ENCODE measurements at regions not wholly inside any gene's neighbourhood (a gene's known extent, or its start where the extent isn't known, plus 50 kb on each side); places are given as distances from the start of the nearest gene placed in this dataset.

DNA sequence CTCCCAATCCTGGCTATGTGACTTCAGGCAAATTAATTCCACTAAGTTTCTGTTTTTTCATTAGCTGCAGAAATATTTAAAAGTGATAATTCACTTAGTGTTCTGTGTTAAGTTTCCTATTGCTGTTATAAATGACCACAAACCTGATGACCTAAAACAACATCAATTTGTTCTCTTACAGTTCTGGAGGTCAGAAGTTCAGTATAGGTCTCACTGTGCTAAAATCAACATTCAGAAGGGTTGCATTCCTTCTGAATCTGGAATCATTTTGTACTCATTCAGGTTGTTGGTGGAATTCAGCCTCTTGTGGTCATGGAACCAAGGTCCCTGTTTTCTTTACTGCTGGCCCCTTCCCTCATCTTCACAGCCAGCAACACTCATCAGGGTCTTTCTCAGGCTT, 254.1 kb downstream of the CNTN3 start:
- Histone ChIP-seq H3K27ac (no peak overlapping the region), H3K36me3 (ENCODE audit: low read depth) (peaks cover 26% of the 10 kb centered on the region), H2AFZ (no peak overlapping the region), H3K79me2 (ENCODE audit: insufficient read depth) (no peaks in the 10 kb centered on the region), H3K9me2 (ENCODE audit: insufficient read depth) (no peaks in the 10 kb centered on the region), H3K4me3 (no peak overlapping the region), H3K9ac (no peak overlapping the region), H3K4me1 (ENCODE audit: insufficient read depth) (no peaks in the 10 kb centered on the region), H3K27me3 (replicated peaks; ENCODE audit: insufficient read depth) (no peaks in the 10 kb centered on the region), H4K20me1 (ENCODE audit: insufficient read depth) (no peaks in the 10 kb centered on the region), H3K4me2 (ENCODE audit: unreplicated experiment) (no peak overlapping the region), H3K9me3 (ENCODE audit: low read depth) (no peaks in the 10 kb centered on the region), H3F3A (ENCODE audit: insufficient read depth) (no peaks in the 10 kb centered on the region)
- in situ Hi-C loops (cut with MboI), result loop anchor here (25.0 kb wide), 1 partner anchor 527 kb away; no protein-coding TSS in a partner anchor
- TF ChIP-seq EZH2phosphoT487 (IDR thresholded peaks at IDR 0.05; ENCODE audit: insufficient read depth, low read depth) (no peak), EZH2 (IDR thresholded peaks at IDR 0.05; ENCODE audit: insufficient read depth, poor library complexity, severe bottlenecking) (no peak)
- no peak for DNase-seq

DNA sequence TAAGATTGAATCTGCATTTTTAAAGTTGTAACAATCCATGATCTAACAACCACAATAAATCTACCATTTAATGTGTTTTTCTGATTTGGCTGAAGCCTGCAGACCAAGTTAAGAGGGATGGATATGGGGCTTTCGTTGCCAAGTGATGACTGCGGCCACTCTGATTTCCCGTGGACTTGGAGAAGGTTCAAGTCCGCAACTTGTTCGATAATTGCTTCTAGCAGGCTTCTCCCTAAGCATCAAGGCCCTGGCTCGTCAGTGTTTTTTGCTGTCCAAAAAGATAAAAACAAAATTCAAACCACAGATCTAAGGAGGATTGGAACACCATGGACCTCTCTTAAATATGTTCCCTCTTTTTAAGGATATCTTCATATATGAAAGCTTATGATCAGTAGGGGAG, 256.6 kb downstream of the CNTN3 start:
- Histone ChIP-seq H3K9me2 (ENCODE audit: insufficient read depth) (no peaks in the 10 kb centered on the region), H3K36me3 (ENCODE audit: low read depth) (peaks cover 20% of the 10 kb centered on the region), H3K9ac (no peak overlapping the region), H4K20me1 (ENCODE audit: insufficient read depth) (no peaks in the 10 kb centered on the region), H3F3A (ENCODE audit: insufficient read depth) (no peaks in the 10 kb centered on the region), H3K4me3 (no peak overlapping the region), H3K4me1 (ENCODE audit: insufficient read depth) (no peaks in the 10 kb centered on the region), H3K27ac (no peak overlapping the region), H3K79me2 (ENCODE audit: insufficient read depth) (no peaks in the 10 kb centered on the region), H2AFZ (no peak overlapping the region), H3K27me3 (replicated peaks; ENCODE audit: insufficient read depth) (no peaks in the 10 kb centered on the region), H3K4me2 (ENCODE audit: unreplicated experiment) (no peak overlapping the region), H3K9me3 (ENCODE audit: low read depth) (no peaks in the 10 kb centered on the region)
- 85 to 88% methylated on average over 6 of the region's 6 CpGs for WGBS, 2 experiments (ENCODE audit: low coverage in 1 of 2, low lambda C conversion rate in 2 of 2, missing lambda C conversion rate in 2 of 2)
- in situ Hi-C loops (cut with MboI), result loop anchor here (25.0 kb wide), 1 partner anchor 529 kb away; no protein-coding TSS in a partner anchor
- TF ChIP-seq EZH2 (IDR thresholded peaks at IDR 0.05; ENCODE audit: insufficient read depth, poor library complexity, severe bottlenecking) (no peak), EZH2phosphoT487 (IDR thresholded peaks at IDR 0.05; ENCODE audit: insufficient read depth, low read depth) (no peak)
- no peak for DNase-seq

DNA sequence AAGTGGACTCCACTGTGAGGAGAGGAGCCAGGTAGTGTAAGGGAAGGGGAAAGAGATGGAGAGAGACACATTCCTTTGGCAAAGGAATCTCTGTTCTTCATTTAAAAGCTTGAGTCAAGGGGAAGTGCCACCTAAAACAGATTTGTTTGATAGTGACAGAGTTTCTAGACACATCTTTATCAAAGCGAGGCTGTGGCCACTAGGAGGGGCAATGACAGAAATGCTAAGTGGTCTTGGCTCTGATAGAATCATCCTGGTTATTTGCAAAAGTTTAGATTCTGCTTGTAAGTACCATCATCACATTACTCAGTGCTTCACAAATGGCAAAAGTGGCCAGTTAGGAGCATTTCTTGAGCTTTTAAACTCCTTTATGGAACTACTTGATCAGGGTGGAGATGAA, 261.4 kb downstream of the CNTN3 start:
- 95 to 100% methylated on average over 1 of the region's 1 CpG for WGBS, 2 experiments (ENCODE audit: low coverage in 1 of 2, low lambda C conversion rate in 2 of 2, missing lambda C conversion rate in 2 of 2)
- Histone ChIP-seq H3K4me3 (no peak overlapping the region), H3K9me3 (ENCODE audit: low read depth) (no peaks in the 10 kb centered on the region), H3K36me3 (ENCODE audit: low read depth) (peaks cover 6% of the 10 kb centered on the region; the same call in 1 of the 2 replicates), H3F3A (ENCODE audit: insufficient read depth) (no peaks in the 10 kb centered on the region), H3K27me3 (replicated peaks; ENCODE audit: insufficient read depth) (no peaks in the 10 kb centered on the region), H3K79me2 (ENCODE audit: insufficient read depth) (no peaks in the 10 kb centered on the region), H3K27ac (no peak overlapping the region), H3K9ac (no peak overlapping the region), H3K4me2 (ENCODE audit: unreplicated experiment) (no peak overlapping the region), H3K4me1 (ENCODE audit: insufficient read depth) (peaks cover 7% of the 10 kb centered on the region; the same call in 1 of the 2 replicates), H4K20me1 (ENCODE audit: insufficient read depth) (no peaks in the 10 kb centered on the region), H2AFZ (no peak overlapping the region), H3K9me2 (ENCODE audit: insufficient read depth) (no peaks in the 10 kb centered on the region)
- peak; percentile 4 for DNase-seq
- in situ Hi-C loops (cut with MboI), result loop anchor here (25.0 kb wide), 1 partner anchor 534 kb away; no protein-coding TSS in a partner anchor
- TF ChIP-seq EZH2phosphoT487 (IDR thresholded peaks at IDR 0.05; ENCODE audit: insufficient read depth, low read depth) (no peak), EZH2 (IDR thresholded peaks at IDR 0.05; ENCODE audit: insufficient read depth, poor library complexity, severe bottlenecking) (no peak)

DNA sequence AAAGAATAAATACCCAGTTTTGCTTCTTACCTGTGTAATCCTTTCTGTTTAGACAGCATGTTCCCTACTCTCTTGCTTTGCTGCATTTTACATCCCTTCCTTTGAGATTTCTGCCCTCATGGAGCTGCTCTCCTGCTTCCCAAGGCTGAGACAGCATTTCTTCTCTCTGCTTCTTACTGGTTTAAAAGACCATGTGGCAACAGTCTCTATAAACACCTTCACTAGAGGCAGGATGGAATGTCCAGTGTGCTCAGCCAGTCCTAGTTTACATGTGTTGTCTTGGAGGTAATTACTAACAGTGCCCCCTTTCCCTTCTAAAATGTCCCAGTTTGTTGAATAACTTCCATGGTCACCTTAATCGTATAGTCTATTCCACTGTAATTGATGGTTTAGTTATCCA, 262.3 kb downstream of the CNTN3 start:
- no peak overlapping the region for H2AFZ ChIP-seq
- no peaks in the 10 kb centered on the region for H4K20me1 ChIP-seq (ENCODE audit: insufficient read depth)
- H3K27me3 ChIP-seq (replicated peaks; ENCODE audit: insufficient read depth), result no peaks in the 10 kb centered on the region
- peaks cover 7% of the 10 kb centered on the region; the same call in 1 of the 2 replicates for H3K4me1 ChIP-seq (ENCODE audit: insufficient read depth)
- no peaks in the 10 kb centered on the region for H3K9me2 ChIP-seq (ENCODE audit: insufficient read depth)
- no peak overlapping the region for H3K4me2 ChIP-seq (ENCODE audit: unreplicated experiment)
- DNase-seq, result no peak
- TF ChIP-seq EZH2 (IDR thresholded peaks at IDR 0.05; ENCODE audit: insufficient read depth, poor library complexity, severe bottlenecking), result no peak
- no peak for TF ChIP-seq EZH2phosphoT487 (IDR thresholded peaks at IDR 0.05; ENCODE audit: insufficient read depth, low read depth)
- no peaks in the 10 kb centered on the region for H3K9me3 ChIP-seq (ENCODE audit: low read depth)
- H3K36me3 ChIP-seq (ENCODE audit: low read depth), result no peaks in the 10 kb centered on the region
- no peaks in the 10 kb centered on the region for H3K79me2 ChIP-seq (ENCODE audit: insufficient read depth)
- no peaks in the 10 kb centered on the region for H3F3A ChIP-seq (ENCODE audit: insufficient read depth)
- in situ Hi-C loops (cut with MboI), result loop anchor here (25.0 kb wide), 1 partner anchor 535 kb away; no protein-coding TSS in a partner anchor
- H3K27ac ChIP-seq, result no peak overlapping the region
- 71 to 79% methylated on average over 1 of the region's 1 CpG for WGBS, 2 experiments (ENCODE audit: low coverage in 1 of 2, low lambda C conversion rate in 2 of 2, missing lambda C conversion rate in 2 of 2)
- H3K9ac ChIP-seq, result no peak overlapping the region
- no peak overlapping the region for H3K4me3 ChIP-seq

DNA sequence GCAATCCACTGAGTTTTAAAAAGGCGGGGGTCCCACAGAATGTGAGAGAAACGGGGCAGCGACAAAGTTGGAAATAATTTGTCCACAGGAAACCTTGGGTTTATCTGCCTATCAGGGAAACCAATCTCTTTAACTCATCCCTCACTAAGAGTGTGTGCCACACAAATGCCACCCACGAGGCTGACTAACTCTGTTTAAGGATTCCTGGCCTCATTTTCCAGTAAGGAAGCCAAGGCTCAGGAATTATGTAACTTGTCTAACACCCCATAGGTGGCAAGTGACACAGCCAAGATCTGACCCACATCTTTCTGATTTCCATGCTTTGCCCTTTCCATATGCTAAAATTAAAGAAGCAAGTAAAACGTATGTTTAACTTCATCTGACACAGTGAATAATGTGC, 263.2 kb downstream of the CNTN3 start:
- no peak overlapping the region for H3K4me3 ChIP-seq
- in situ Hi-C loops (cut with MboI), result loop anchor here (25.0 kb wide), 1 partner anchor 536 kb away; no protein-coding TSS in a partner anchor
- 81% methylated on average over 5 of the region's 5 CpGs for WGBS, 2 experiments (ENCODE audit: low coverage in 1 of 2, low lambda C conversion rate in 2 of 2, missing lambda C conversion rate in 2 of 2)

More for the DNA sequence above, 263.2 kb downstream of the CNTN3 start:
- Histone ChIP-seq H3K27ac (no peak overlapping the region), H3K9me2 (ENCODE audit: insufficient read depth) (no peaks in the 10 kb centered on the region), H3F3A (ENCODE audit: insufficient read depth) (no peaks in the 10 kb centered on the region), H3K9ac (no peak overlapping the region), H3K4me1 (ENCODE audit: insufficient read depth) (peaks cover 7% of the 10 kb centered on the region; the same call in 1 of the 2 replicates), H3K27me3 (replicated peaks; ENCODE audit: insufficient read depth) (no peaks in the 10 kb centered on the region), H3K36me3 (ENCODE audit: low read depth) (no peaks in the 10 kb centered on the region), H4K20me1 (ENCODE audit: insufficient read depth) (no peaks in the 10 kb centered on the region), H3K4me2 (ENCODE audit: unreplicated experiment) (no peak overlapping the region), H2AFZ (no peak overlapping the region), H3K9me3 (ENCODE audit: low read depth) (no peaks in the 10 kb centered on the region), H3K79me2 (ENCODE audit: insufficient read depth) (no peaks in the 10 kb centered on the region)
- DNase-seq, result peak; percentile 69
- TF ChIP-seq EZH2phosphoT487 (IDR thresholded peaks at IDR 0.05; ENCODE audit: insufficient read depth, low read depth) (no peak), EZH2 (IDR thresholded peaks at IDR 0.05; ENCODE audit: insufficient read depth, poor library complexity, severe bottlenecking) (no peak)

Data from GM23248 (cell line).